ENCODE measurements at regions not wholly inside any gene's neighbourhood (a gene's known extent, or its start where the extent isn't known, plus 50 kb on each side); places are given as distances from the start of the nearest gene placed in this dataset.

DNA sequence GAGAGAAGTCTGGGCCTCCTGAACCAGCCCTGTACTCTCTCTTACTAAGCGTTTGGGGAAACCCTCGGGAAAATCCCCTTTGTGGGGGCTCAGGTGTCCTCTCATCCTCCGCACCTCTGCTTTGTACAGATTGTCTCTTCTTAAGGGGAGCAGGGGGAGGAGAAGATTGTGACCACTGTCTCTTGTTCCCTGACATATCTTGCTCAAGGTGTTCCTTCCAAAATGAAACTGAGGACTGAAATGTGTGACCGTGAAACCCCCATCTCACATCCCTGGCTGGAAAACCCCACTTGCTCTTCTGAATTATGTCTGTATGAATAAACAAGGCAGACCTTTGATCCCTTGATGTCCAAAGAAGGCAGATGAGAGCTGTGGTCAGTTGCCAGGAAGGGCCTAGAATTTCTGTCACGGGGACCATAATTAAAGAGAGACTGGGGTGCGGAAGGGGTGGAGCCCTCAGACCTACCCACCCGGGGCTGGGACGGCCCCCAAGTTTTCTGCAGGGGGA is 369.8 kb downstream of the AACS start:
- no peak for DNase-seq (ENCODE audit: low spot score)

DNA sequence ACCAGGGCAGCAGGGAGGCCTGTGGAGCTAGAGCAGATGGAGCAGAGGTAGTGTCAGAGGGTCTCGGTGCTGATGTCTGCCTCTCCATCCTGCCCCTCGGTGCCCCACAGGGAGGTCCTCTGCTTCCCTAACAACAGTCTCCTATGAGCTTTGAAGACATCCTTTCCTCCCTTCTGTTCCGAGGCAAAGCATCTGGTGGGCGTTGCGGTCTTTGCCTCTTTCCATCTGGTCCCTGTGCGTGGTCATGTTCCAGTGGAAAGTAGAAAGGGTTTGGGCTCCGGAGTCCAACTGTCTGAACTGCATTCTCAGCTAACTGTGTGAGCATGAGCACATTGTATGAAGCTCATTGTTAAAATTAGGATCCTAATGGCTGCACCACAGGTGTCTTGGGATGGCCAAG is 370.6 kb downstream of the AACS start:
- no peak for DNase-seq (ENCODE audit: low spot score)

DNA sequence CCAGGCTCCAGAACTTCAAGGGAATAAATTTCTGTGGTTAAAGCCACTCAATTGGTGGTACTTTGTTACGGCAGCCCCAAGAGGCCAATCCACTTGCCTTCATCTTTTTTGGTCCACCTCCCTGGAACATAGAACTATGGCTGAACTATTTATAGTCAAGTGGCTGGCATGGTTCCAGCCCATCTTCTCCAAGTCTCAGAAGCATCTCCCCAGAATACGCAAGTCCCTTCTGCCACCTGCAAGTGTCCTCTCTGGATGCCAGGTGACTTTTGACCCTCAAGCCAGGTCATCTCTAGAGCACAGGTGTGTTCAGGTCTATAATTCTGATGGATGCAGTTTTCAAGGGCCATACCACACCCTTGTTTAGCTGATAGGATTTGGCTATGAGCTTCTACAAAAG is 371.5 kb downstream of the AACS start:
- DNase-seq (ENCODE audit: low spot score), result no peak

DNA sequence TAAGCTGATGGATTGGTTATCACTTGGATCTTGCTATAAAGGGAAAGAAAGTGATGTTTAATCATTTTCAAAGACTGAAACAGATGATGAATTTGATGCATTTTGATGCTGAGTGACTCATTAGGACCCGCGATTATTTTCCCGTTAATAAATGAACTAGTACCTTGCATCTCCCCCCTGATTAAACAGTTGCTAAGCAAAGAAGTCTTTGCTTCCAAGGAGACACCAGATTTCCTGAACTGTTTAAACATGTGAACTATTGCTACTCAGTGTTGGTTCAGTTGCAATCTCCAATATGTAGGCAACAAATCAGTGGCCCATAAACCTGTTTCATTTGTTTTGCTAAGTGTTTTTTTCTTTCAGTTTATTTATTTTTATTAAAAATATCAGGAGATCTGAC is 375.2 kb downstream of the AACS start:
- no peak for DNase-seq (ENCODE audit: low spot score)

DNA sequence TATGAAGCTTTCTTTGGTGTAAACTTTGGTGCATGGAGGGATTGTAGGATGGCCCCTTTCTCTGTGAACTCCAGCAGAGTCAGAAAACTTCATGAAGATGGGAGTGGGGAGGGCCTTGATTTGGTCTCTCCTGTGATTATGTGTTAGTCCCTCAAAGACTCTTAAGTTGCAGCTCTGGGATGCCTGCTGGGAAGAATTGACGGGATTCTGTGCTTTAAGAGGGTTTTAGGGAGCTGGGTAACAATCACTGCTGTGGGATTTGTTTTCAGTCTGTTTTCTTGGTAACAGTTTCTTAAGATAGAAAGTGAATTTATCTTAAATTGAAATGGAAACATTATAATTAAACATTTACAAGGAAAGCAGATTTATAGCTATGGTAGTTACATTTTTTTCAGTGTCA is 378.1 kb downstream of the AACS start:
- DNase-seq (ENCODE audit: low spot score), result no peak

DNA sequence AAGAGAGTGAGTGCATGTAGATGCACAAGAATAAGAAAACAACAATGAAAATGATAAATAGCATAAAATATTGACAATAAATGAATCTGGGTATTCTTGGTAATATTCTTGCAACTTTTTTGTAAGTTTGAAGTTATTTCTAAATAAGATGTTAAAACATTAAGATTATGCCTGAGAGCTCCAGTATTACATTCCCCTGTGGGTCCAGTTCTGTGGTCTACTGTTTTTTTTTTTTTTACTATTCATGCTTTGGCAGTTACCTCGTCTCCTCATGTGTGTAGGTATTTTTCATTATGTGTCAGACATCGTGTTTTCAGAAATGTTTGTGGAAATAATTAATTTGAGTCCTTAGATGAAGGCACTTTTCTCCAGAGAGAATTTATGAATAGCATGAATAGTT is 386.2 kb downstream of the AACS start:
- DNase-seq (ENCODE audit: low spot score), result no peak

DNA sequence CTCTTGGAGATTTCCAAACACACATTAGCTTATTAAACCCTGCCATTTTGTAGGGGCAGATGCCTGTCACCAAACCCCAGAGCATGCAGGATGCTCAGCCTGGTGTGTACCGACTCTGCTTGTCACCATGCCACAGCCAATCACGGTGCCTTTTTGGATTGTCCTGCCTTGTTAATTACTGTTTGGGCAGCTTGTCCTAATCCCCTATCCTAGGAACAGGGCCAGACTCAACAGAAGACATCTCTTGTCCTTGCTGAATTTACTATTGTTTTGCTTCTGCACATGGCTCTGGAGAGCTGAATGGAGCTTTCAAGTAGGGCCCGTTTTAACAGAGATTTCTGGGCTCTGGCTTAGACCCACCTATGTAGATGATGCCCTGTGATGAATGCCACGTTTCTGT is 388.5 kb downstream of the AACS start:
- no peak for DNase-seq (ENCODE audit: low spot score)

DNA sequence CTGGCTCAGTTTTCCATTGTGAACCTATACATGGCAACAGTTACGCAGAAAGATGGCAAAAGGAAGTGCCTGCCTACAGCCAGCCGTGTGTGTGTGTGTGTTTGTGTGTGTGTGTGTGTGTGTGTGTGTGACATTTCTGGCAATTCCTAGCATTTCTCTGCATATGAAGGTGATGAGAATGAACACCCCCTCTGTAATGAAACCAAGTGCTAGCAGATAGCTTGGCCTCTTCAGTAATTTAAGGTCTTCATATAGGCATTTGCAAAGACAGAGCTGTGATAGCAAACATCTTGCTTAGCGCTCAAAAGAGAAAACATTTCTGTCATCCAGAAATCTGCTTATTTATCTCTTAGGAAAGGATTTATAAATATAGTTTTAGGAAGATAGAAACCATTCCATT is 389.1 kb downstream of the AACS start:
- DNase-seq (ENCODE audit: low spot score), result no peak

DNA sequence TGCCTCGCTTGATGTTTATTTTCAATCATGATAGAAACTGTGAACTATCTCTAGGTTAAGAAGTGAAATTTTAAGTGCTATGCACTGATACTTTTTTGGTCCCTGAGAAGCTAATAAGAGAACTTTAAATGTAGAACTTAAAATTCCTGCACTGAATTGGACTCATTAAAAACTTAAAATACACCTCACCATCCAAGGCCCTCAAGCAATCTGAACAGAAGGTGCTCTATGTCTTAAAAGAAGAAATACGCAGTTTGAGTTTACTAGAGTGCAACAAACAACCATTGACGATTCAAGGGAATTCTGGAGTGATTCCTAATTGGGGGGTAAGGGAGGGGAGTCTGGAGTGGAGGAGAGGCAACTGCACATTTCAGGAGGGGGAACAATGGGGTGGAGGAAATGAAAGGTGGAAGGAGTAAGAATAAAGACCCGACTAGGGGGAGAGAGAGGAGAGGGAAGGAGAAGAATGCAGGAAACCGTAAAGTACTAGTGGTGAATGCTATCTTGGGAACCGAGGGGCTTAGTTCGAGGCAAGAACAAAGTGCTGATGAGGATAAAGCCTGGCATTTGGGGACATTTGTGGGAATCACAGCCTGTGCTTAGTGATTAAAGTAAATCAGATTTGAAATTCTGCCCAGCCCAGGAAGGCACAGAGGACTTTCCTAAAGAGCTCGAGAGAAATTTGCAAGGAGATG is 389.7 kb downstream of the AACS start:
- DNase-seq (ENCODE audit: low spot score), result no peak

DNA sequence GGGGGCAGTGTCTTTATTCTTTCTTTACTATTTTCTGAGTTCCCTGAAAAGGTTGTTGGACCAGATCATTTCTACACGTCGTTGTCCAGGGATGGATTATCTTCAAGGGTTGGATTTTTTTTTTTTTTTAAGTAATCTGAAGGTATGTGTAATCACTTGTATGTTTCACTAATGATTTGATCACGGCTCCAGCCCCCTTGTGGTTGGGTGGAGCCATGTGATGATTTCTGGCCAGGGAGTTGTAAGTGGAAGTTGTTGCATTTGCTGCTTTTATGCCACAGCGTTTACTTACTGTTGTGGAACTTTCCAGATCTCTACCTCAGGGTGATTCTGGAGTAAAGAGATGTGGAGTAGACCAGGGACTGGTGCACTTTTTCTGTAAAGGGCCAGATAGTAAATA is 390.3 kb downstream of the AACS start:
- no peak for DNase-seq (ENCODE audit: low spot score)

DNA sequence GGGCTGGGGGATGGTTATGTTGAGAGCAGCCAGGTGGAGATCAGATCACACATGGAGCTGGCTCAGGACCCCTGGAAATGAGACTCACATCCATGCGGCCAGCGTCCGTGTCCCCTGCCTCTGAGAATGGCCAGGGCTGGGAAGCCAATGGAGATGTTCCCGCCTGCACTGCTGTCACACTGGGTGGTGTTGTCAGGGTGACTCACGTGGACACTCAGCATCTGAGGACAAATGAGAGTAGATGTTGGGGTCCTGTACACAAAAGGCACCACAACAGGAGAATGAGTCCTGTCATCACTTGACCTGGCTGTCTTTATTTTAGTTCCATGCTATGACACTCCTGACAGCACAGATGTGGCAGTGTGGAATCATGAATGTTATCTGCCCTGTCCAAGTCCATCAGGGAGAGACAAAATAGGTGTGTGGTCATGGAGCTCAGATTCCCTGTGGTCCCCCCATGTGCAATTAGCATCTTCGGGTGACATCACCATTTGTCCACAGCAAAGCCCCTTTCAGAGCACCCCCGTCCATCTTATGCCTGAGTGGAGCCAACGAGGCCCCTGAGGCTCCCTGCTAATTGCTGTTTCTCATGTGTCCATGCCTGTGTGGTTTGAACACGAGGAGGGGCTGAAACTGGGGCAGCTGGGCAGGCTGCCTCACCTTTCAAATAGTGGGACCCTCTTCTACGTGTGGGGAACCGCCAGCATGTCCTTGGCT is 393.5 kb downstream of the AACS start:
- no peak for DNase-seq (ENCODE audit: low spot score)

DNA sequence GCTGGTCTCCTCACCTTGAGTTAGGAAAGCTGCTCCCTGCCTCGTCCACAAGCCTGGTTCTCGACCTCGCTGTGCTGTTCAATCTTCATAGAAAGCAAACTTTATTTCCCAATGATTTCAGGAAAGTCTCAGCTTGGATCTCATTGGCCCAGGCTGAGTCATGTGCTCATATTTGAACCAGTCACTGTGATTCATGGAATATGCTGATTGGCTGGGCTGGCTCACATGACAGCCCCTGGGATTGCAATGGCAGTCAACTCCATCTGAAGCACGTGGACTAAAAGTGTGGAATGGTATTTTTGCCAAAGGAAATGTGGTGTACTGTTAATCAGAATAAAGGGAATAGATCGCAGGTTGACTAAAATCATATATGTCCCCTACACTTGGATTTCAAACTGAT is 396.6 kb downstream of the AACS start:
- DNase-seq (ENCODE audit: low spot score), result no peak

DNA sequence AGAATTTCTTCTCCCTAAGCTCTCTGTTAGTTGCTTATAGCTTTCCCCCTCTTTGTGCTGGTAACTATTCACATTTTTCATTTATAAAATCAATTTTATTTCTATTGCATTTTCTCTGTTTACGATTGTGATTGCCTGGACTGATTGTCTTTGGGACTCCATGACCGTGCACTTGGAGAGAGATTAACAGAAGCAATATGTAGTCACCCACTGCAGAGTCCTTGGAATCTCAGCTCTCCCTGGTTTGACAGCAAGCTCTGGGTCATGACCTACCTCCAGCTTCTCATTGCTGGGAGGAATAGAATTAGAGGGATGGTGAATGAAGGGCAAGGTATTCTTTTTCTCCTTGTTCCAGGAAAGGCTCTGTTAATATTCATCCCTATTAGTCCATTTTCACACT is 398.2 kb downstream of the AACS start:
- DNase-seq (ENCODE audit: low spot score), result no peak

DNA sequence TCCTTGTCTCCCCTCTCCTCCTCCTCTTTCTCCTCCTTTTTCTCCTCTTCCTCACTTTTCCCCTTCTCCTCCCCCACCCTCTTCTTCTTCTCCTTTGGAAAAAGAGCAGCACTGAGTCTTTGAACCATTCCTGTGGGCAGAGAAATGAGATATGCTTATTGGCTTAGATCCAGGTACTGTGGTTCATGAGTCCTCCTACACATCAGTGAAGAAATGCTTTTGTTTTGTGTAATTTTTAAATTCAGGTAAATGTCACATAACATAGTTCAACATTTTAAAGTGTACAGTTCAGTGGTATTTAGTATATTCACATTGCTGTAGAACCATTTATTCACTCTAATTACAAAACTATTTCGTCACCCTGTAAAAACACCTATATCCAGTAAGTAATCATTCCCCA is 402.1 kb downstream of the AACS start:
- no peak for DNase-seq (ENCODE audit: low spot score)

DNA sequence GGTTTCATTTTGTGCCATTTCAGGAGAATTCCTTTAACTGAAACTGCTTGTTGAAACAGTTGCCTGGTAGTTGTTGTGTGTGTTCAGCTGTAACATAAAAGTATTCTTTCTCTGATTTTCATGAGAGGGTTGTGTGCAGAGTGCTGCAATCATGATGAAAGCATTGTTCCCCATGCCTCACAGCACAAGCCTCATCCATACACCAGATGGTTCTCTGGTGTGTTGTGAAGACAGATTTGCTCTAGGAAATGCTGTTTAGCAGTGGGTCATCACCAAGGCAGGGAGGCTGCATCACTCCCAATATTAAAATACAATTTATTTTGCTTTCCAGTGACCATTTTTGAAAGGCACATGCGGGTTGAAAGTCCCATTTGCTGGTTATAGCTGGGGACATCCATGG is 404.4 kb downstream of the AACS start:
- DNase-seq (ENCODE audit: low spot score), result no peak

DNA sequence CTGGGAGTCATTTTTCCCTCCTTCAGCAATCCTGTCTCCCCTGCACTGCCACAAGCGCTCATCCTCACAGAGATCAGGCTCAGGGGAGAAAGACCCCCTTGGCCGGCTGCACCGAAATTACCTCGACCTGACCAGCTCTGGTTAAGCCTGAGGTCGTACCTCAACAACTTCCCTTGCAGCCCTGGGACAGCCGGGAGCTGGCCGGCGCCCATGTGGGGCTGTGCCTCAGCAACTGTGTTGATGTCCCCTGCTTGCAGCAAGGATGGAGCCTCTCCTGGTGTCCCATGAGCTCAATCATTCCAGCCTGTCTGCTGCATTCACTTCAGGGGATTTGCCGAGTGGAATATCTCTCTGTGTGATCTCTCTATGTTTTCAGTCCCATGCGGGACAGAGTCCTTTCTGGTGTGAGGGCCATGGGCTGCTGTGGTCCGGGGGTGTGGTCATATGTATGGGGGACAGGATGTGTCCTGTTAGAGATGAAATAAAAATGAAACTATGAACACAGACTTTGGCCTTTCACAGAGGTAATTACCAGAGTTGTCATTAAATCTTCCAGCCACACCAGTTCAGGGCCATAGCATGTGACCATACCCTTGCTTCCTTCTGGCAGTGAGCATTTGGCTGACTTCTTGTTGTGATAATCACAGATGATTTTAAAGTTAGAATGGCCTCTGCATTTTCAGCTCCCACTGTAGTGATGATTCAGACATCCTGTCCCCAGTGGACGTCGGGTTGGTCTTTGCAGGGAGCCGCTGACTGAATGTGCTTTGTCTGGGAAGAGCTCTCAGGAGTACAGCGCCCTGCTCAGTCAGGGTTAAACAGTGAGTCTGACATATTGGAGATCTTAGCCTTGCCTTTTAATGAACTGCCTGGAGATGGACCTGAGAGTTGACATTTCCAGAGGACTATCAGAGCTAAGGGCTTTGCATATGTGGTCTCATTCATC is 405.9 kb downstream of the AACS start:
- DNase-seq (ENCODE audit: low spot score), result peak; percentile 7

DNA sequence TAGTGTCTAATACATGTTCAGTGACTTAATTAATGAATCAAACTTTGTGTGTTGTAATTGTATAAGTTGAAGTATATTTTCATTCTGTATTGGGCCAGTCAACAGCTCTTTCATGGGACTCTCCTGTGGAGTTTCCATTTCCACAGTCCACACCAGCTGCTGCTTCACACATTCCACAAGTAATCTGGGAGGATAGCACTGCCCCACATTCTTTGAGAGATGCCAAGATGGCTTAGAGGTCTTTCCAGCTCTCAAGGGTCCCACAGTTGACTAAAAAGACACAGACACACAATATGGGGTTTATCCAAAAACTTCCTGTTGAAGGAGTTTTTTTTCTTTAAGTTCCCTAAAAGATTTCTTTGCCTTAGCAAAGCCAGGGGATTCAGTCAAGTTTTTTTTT is 408.3 kb downstream of the AACS start:
- no peak for DNase-seq (ENCODE audit: low spot score)

DNA sequence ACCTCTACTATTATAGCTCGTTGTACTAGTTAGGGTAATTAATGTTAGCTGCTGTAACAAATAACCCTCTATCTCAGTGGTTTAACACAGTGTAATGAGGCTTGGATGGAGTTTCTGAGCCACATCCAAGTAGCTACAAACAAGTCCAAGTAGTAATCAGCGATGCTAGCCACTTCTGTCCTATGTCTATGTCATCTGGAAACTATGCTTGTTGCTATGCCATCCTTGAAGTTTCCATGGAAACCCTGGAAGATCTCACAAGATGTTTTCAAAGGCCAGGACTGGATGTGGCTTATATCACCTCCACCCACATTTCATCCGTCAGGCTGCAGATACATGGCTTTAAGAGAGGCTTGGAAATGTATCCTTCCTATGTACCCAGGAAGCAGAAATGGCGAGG is 422.1 kb downstream of the AACS start:
- DNase-seq (ENCODE audit: low spot score), result no peak

DNA sequence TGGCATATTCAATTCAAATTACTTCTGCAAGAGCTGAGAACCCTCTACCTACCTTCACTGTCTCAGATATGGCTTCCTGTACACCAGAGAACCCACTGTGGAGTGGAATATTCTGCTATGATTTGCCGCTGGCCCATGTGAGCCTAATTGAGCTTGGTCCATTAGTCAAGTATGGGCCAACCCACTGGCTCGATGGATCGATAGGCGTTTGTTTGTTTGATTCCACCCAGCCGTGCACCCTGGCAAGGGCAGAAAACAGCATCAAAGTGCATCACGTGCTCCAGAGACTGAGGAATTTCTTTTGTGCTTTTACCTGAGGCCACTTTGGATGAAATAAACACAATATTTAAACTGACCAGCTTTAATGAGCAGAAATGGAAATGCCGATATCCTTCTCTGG is 426.3 kb downstream of the AACS start:
- DNase-seq (ENCODE audit: low spot score), result no peak

DNA sequence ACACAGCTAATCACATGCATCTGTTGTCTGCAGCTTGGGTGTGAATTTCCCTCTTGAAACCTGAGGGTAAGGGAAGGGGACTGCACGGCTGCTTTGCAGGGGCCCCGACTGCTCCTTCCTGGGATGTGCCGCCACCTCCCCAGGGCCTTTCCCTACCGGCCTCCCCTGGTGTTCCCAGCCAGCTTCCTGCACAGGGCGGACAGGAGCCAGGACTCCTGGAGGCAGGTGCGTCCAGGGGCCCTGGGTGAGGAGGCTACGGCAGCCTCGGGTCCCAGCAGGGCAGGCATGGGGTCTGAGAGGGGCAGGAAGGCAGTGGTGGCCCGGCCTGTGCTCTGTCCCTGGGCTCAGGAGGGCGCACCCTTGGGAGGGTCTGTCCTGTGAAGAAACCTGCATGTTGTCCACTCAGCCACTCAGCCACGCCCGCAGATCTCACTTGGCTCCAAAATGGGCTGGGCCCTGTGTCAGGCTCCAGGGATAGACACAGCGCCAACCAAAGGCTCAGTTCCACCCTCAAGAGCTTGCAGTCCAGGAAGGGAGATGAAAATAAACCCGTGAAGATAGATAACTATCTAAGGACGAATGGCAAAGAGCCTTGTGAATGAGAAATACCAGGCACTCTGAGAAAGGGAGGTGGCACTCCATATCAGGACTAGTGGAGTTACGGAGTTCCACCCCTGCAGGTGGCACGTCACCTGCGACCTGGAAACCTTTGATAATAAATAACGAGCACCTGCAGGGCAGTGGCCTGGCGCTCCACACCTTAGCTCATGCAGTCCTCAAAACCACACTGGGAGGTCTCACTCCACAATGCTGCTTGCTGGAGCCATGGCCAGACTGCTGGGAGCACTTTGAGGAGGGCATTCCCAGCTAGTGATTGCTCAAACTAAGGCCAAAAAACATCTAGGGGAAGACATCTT is 427.4 kb downstream of the AACS start:
- no peak for DNase-seq (ENCODE audit: low spot score)

DNA sequence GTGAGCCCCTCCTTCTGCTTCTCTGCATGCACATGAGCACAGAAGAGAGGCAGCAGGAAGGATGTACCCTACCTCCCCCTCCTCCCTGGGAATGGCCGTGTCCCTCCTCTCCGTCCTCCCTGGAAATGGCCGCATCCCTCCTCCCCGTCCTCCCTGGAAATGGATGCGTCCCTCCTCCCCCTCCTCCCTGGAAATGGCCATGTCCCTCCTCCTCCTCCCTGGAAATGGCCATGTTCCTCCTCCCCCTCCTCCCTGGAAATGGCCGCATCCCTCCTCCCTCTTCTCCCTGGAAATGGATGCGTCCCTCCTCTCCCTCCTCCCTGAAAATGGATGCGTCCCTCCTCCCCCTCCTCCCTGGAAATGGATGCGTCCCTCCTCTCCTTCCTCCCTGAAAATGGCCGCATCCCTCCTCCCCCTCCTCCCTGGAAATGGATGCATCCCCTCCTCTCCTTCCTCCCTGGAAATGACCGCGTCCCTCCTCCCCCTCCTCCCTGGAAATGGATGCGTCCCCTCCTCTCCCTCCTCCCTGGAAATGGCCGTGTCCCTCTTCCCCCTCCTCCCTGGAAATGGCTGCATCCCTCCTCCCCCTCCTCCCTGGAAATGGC is 428.6 kb downstream of the AACS start:
- DNase-seq (ENCODE audit: low spot score), result no peak
